Activated T-cell treated with anti-CD3 and anti-CD28 coated beads, Interleukin-2, amount 50 U/mL, for 24 hours (primary cell): ENCODE measurements at regions not wholly inside any gene's neighbourhood (a gene's known extent, or its start where the extent isn't known, plus 50 kb on each side); places are given as distances from the start of the nearest gene placed in this dataset.
"Not testable (repeated sequence)": the region's sequence is repeated elsewhere in the genome, so short reads cannot be mapped to it uniquely, and the experiment has no call there.

ENCODE experiments used
- DNase-seq: peaks from one replicate; pipeline ENCODE4 v3.0.0-alpha.2; 2020
- H3K27ac Mint-ChIP-seq: 2 replicates; pipeline ENCODE4 v1.8.0; 2020; ENCODE audit warnings: mild to moderate bottlenecking, mixed read lengths
- H3K27me3 Mint-ChIP-seq: 2 replicates; pipeline ENCODE4 v1.8.0; 2020; ENCODE audit warnings: mixed read lengths
- H3K36me3 Mint-ChIP-seq: 2 replicates; pipeline ENCODE4 v1.8.0; 2020; ENCODE audit warnings: low read depth, mixed read lengths
- H3K4me1 Mint-ChIP-seq: 2 replicates; pipeline ENCODE4 v1.8.0; 2020; ENCODE audit warnings: low read depth, mixed read lengths
- H3K4me3 Mint-ChIP-seq: 2 replicates; pipeline ENCODE4 v1.8.0; 2020; ENCODE audit warnings: mild to moderate bottlenecking, moderate library complexity, mixed read lengths
- H3K9me3 Mint-ChIP-seq: 2 replicates; pipeline ENCODE4 v1.8.0; 2020; ENCODE audit warnings: mixed read lengths

- not testable (repeated sequence) for H3K27ac Mint-ChIP-seq, H3K4me3 Mint-ChIP-seq, H3K36me3 Mint-ChIP-seq, H3K27me3 Mint-ChIP-seq, DNase-seq, H3K9me3 Mint-ChIP-seq, H3K4me1 Mint-ChIP-seq
Observed at GRCh38 chr18:70395771-70396170, 106.9 kb downstream of the SOCS6 start.

- DNase-seq: no peak
- peaks cover 5% of the 10 kb centered on the region for H3K27me3 Mint-ChIP-seq
- H3K9me3 Mint-ChIP-seq: no peaks in the 10 kb centered on the region
- H3K4me3 Mint-ChIP-seq: no peak overlapping the region
- H3K36me3 Mint-ChIP-seq: no peaks in the 10 kb centered on the region
- no peaks in the 10 kb centered on the region for H3K4me1 Mint-ChIP-seq
- no peak overlapping the region for H3K27ac Mint-ChIP-seq
Observed at GRCh38 chr18:70394672-70395071, 105.8 kb downstream of the SOCS6 start.

GRCh38 chr18:70390371-70391090 is 101.7 kb downstream of the SOCS6 start:
- Mint-ChIP-seq H3K4me1 (no peaks in the 10 kb centered on the region), H3K27me3 (peaks cover 5% of the 10 kb centered on the region), H3K36me3 (no peaks in the 10 kb centered on the region), H3K9me3 (no peaks in the 10 kb centered on the region), H3K4me3 (no peak overlapping the region), H3K27ac (no peak overlapping the region)
- DNase-seq: no peak

GRCh38 chr18:70389036-70389435 is 100.2 kb downstream of the SOCS6 start:
- H3K27ac Mint-ChIP-seq, H3K27me3 Mint-ChIP-seq, H3K36me3 Mint-ChIP-seq, H3K4me1 Mint-ChIP-seq, H3K4me3 Mint-ChIP-seq, H3K9me3 Mint-ChIP-seq, DNase-seq: not testable (repeated sequence)

GRCh38 chr18:70387027-70387426 is 98.2 kb downstream of the SOCS6 start:
- Mint-ChIP-seq H3K27me3 (no peaks in the 10 kb centered on the region), H3K27ac (no peak overlapping the region), H3K4me1 (peaks cover 5% of the 10 kb centered on the region), H3K36me3 (no peaks in the 10 kb centered on the region), H3K4me3 (no peak overlapping the region), H3K9me3 (no peaks in the 10 kb centered on the region)
- DNase-seq: no peak

- peaks cover 2% of the 10 kb centered on the region for H3K27me3 Mint-ChIP-seq
- no peak for DNase-seq
- no peak overlapping the region for H3K27ac Mint-ChIP-seq
- no peak overlapping the region for H3K4me3 Mint-ChIP-seq
- no peaks in the 10 kb centered on the region for H3K9me3 Mint-ChIP-seq
- peaks cover 9% of the 10 kb centered on the region for H3K4me1 Mint-ChIP-seq
- H3K36me3 Mint-ChIP-seq: no peaks in the 10 kb centered on the region
Observed at GRCh38 chr18:70386582-70386981, 97.7 kb downstream of the SOCS6 start.

GRCh38 chr18:70385474-70385873 is 96.6 kb downstream of the SOCS6 start:
- no peak for DNase-seq
- H3K9me3 Mint-ChIP-seq: no peaks in the 10 kb centered on the region
- peaks cover 2% of the 10 kb centered on the region for H3K27me3 Mint-ChIP-seq
- no peaks in the 10 kb centered on the region for H3K36me3 Mint-ChIP-seq
- H3K4me3 Mint-ChIP-seq: no peak overlapping the region
- H3K4me1 Mint-ChIP-seq: peaks cover 9% of the 10 kb centered on the region
- no peak overlapping the region for H3K27ac Mint-ChIP-seq

GRCh38 chr18:70384181-70384790 is 95.4 kb downstream of the SOCS6 start:
- no peak for DNase-seq
- H3K27me3 Mint-ChIP-seq: peaks cover 2% of the 10 kb centered on the region
- peaks cover 9% of the 10 kb centered on the region for H3K4me1 Mint-ChIP-seq
- no peak overlapping the region for H3K4me3 Mint-ChIP-seq
- no peaks in the 10 kb centered on the region for H3K9me3 Mint-ChIP-seq
- no peak overlapping the region for H3K27ac Mint-ChIP-seq
- H3K36me3 Mint-ChIP-seq: no peaks in the 10 kb centered on the region

GRCh38 chr18:70382992-70383717 is 94.3 kb downstream of the SOCS6 start:
- Mint-ChIP-seq H3K27ac (no peak overlapping the region), H3K36me3 (no peaks in the 10 kb centered on the region), H3K4me1 (peaks cover 9% of the 10 kb centered on the region), H3K9me3 (no peaks in the 10 kb centered on the region), H3K27me3 (peaks cover 2% of the 10 kb centered on the region), H3K4me3 (no peak overlapping the region)
- DNase-seq: no peak

GRCh38 chr18:70382017-70382416 is 93.2 kb downstream of the SOCS6 start:
- Mint-ChIP-seq H3K36me3 (no peaks in the 10 kb centered on the region), H3K27ac (no peak overlapping the region), H3K4me3 (no peak overlapping the region), H3K4me1 (peaks cover 9% of the 10 kb centered on the region), H3K9me3 (no peaks in the 10 kb centered on the region), H3K27me3 (peaks cover 2% of the 10 kb centered on the region)
- no peak for DNase-seq

- Mint-ChIP-seq H3K4me3 (no peak overlapping the region), H3K27ac (no peak overlapping the region), H3K27me3 (peaks cover 2% of the 10 kb centered on the region), H3K36me3 (no peaks in the 10 kb centered on the region), H3K9me3 (no peaks in the 10 kb centered on the region), H3K4me1 (peaks cover 9% of the 10 kb centered on the region)
- DNase-seq: no peak
Observed at GRCh38 chr18:70380915-70381896, 92.4 kb downstream of the SOCS6 start.
